Activated CD4-positive, alpha-beta T cell treated with anti-CD3 and anti-CD28 coated beads, Interleukin-2, Interleukin-4, amounts not matched to agents 100 ng/mL and 50 ng/mL, durations not matched to agents 16 hours and 8 hours (primary cell): ENCODE measurements at regions not wholly inside any gene's neighbourhood (a gene's known extent, or its start where the extent isn't known, plus 50 kb on each side); places are given as distances from the start of the nearest gene placed in this dataset.

Experiments
- DNase-seq: peaks from one replicate; pipeline ENCODE4 v3.0.0-alpha.2; 2020; ENCODE audit warnings: low spot score

- DNase-seq: no peak
Measured at GRCh38 chr3:34011171-34012101, 213.0 kb downstream of the PDCD6IP start.

DNA sequence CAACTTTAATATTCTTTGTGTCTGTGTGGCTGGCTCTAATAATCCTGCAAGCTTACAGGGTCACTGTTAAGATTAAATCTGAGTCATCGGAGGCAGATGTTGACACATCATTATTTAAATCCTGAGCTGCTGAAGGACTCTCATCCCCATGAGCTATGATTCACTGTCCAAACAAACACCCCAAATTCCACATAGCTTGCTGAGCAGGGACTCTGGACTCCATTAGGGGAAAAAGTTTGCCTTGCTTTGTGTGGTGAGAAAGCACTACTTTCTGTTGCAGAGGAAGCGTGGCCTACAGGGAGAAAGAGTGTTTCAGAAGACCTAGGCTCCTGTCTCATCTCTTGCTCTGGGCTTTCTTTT lies 213.7 kb downstream of the PDCD6IP start:
- no peak for DNase-seq

DNA sequence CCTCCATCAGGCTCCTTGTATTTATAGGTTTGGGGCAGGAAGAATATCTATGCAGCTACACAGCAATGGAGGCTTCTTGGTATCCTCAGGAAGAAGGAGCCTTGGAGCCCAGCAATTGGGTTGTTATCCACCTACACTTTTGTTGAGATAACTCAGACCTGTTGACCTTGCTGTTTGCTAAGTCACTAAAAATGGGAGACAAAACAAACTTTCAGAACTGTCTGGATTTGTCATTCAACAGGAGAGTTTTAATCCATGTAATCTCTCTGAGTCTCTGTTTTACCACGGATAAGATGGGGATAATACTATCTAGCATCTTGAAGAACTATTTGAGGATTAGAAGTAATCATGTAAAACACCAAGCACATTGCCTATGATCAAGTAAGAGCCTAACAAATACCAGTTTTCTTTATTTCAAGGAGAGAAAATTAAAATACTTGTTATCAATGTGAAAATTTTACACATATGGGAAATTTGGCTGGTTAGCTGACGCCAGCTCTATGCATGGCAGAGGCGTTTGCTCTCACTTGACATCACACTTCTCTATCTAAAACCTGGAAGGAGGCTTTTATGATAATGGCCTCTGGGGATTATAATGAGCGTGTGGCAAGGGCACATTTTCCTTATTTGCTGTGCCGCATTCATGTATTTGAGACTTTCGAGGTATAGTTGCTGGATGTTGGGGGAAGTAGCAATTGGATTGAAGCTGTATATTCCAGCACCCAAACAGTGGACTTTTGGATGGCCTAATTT lies 215.6 kb downstream of the PDCD6IP start:
- DNase-seq: no peak

- DNase-seq: no peak
Measured at GRCh38 chr3:34015204-34016142, 217.0 kb downstream of the PDCD6IP start.

- DNase-seq: peak; percentile 45
Measured at GRCh38 chr3:34016925-34017587, 218.6 kb downstream of the PDCD6IP start.

GRCh38 chr3:34017757-34018156 lies 219.3 kb downstream of the PDCD6IP start:
- DNase-seq: no peak

GRCh38 chr3:34019158-34019557 lies 220.7 kb downstream of the PDCD6IP start:
- no peak for DNase-seq

DNA sequence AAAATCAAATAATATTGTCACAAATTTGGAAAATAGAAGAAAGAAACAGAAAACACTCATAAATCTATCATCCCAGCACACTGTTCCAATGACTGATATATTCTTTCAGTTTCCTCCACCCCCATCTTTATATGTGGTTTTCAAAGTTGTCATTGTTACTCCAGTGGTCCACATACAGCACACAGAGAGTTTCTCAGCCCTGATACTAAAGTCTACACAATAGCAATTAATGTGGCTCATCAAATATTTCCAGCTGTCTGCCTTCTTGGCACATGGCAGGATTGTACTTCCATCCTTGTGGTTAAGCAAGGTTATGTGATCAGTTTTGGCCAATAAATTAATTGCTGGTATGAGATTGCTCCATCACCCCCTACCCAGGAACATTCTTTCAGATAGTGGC lies 221.7 kb downstream of the PDCD6IP start:
- DNase-seq: no peak

- DNase-seq: no peak
Measured at GRCh38 chr3:34020726-34021680, 222.6 kb downstream of the PDCD6IP start.

- no peak for DNase-seq
Measured at GRCh38 chr3:34022147-34022546, 223.7 kb downstream of the PDCD6IP start.

DNA sequence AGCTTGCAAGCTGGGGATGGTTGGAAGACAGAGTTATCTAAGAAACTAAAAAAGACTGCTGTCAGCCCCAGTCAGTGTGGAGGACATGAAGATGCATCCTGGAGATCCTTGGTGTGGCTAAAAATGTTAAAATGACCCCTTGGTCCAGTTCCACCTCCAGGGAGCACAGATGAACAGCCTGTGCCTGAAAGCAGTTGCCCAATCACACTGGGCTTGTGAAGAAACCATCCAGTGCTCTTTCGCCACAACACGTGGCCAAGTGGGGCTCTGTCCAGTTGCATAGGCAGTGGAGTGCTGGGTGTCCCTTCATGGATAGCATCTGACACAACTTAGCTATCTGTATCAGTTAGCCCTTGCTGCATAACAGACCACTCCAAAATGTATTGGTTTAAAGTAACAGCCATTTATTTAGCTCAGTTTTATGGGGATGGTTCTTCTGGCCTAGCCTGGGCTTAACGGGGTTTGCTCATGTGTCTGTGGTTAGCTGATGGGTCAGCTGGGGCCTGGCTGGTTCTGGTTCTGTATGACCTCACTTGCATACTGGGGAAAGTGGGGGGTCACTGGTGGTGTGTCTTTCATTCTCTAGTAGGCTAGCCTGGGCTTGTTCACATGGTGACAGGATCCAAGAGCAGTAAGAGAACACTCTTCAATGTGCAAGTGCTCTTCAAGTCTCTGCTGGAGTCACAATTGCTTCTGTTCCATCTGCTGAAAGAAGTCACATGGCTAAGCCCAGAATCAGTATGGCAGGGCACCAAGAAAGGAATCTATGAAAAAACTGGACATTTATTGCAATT lies 226.2 kb downstream of the PDCD6IP start:
- no peak for DNase-seq

DNA sequence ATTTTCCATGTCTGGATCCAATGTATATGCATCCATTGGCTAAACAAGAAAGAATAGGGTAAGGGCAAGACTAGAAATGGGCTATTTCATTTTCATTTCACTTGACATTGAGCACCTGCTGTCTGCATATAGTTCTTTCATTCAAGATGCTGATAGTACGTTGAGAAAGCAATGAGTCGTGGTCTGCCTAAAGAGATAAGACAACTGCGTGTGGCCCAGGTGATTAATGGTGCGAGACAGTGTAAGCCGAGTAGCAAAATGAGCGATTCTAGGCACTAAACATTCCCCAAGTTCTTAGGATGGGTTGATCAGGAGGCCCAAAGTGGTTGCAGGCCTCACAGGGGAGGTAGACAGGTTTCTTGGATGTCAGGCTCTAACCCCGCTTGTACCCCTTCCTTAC lies 235.4 kb downstream of the PDCD6IP start:
- DNase-seq: no peak

DNA sequence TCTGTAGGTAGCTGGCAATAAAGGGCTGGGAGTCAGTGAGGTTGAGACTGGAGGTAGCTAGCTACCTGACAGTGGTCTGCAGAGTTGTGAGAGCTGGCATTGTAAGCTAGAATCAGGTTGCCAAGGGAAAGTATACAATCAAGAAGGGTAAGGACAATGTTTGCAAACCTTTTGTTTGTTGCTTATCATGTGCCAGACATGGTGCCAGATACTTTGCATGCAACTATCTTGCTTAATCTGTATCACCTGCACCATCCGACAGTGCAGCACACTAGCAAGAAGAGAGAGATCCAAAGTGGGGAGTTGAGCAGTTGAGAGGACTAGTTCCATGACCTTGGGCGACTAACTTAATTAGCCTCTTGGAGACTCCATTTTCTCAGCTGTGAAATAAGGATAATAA lies 236.4 kb downstream of the PDCD6IP start:
- DNase-seq: no peak

- DNase-seq: no peak
Measured at GRCh38 chr3:34035775-34036174, 237.3 kb downstream of the PDCD6IP start.

GRCh38 chr3:34037260-34037659 lies 238.8 kb downstream of the PDCD6IP start:
- no peak for DNase-seq

- no peak for DNase-seq
Measured at GRCh38 chr3:34038131-34038530, 239.7 kb downstream of the PDCD6IP start.

- DNase-seq: no peak
Measured at GRCh38 chr3:34046154-34046553, 247.7 kb downstream of the PDCD6IP start.

DNA sequence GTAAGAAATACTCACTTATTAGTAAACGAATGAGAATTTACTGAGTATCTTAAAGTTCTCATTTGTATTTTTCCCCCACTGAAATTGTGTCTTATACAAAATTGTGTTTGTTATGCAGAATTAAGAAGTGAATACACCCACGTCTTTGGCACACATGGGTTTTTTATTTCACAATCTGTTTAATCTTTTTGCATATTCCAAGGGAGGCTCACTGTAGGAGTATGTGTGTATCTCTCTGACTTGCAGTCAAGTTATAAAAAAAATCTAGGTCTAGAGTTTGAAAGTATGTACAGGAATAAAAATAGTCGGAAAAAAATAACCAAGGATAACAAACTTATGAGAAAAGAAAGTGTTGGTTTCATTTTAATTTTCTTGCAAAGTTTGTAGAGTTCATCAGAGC lies 255.2 kb downstream of the PDCD6IP start:
- no peak for DNase-seq

DNA sequence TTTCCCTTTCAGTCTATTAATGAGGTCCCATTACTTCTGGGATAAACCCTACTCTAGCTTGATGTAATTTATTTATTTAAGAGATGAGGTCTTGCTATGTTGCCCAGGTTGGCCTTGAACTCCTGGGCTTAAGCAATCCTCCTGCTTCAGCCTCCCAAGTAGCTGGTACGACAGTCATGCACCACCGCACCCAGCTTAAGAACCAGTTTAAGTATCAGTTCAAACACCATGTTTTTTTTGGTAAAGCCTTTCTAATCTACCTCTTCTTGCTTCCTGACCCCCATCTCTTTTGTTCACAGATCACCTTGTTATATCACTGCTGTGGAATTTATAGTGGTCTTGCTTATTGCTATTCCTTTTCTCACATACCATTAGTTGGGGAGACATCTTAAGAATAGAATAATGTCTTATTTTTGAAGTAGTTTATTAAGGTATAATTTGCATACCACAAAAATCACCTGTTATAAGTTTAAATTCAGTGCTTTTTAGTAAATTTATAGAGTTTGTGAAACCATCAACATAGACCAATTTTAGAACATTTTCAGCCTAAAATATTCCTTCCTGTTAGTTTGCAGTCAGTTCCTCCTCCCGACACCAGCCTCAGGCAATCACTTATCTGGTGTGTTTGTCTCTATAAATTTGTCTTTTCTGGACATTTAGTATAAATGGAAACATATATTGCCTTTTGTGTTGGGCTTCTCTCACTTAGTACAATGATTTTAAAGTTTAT lies 257.9 kb downstream of the PDCD6IP start:
- DNase-seq: no peak
